Epidermal melanocyte (primary cell): ENCODE measurements at regions not wholly inside any gene's neighbourhood (a gene's known extent, or its start where the extent isn't known, plus 50 kb on each side); places are given as distances from the start of the nearest gene placed in this dataset.

Experiments
- DNase-seq: peaks from one replicate; pipeline ENCODE4 v3.0.0; 2011; ENCODE audit warnings: low spot score; ENCODE audit not compliant: insufficient read length

- DNase-seq: no peak
Measured at GRCh38 chr1:22349362-22350043, 102.1 kb upstream of the ZBTB40 start.

GRCh38 chr1:22350171-22350923 lies 101.3 kb upstream of the ZBTB40 start:
- no peak for DNase-seq

- DNase-seq: no peak
Measured at GRCh38 chr1:22350924-22351767, 100.5 kb upstream of the ZBTB40 start.

GRCh38 chr1:22351768-22352080 lies 99.9 kb upstream of the ZBTB40 start:
- no peak for DNase-seq

GRCh38 chr1:22352355-22352754 lies 99.3 kb upstream of the ZBTB40 start:
- no peak for DNase-seq

GRCh38 chr1:22352896-22353295 lies 98.8 kb upstream of the ZBTB40 start:
- DNase-seq: no peak

GRCh38 chr1:22359427-22359826 lies 92.2 kb upstream of the ZBTB40 start:
- DNase-seq: no peak

- DNase-seq: no peak
Measured at GRCh38 chr1:22362626-22363402, 88.8 kb upstream of the ZBTB40 start.

- no peak for DNase-seq
Measured at GRCh38 chr1:22363403-22364325, 88.0 kb upstream of the ZBTB40 start.

- DNase-seq: no peak
Measured at GRCh38 chr1:22364326-22364650, 87.4 kb upstream of the ZBTB40 start.

GRCh38 chr1:22364764-22365163 lies 86.9 kb upstream of the ZBTB40 start:
- no peak for DNase-seq

- no peak for DNase-seq
Measured at GRCh38 chr1:22365331-22366295, 86.0 kb upstream of the ZBTB40 start.

GRCh38 chr1:22366346-22366745 lies 85.3 kb upstream of the ZBTB40 start:
- DNase-seq: no peak

GRCh38 chr1:22368125-22368524 lies 83.5 kb upstream of the ZBTB40 start:
- no peak for DNase-seq

- DNase-seq: no peak
Measured at GRCh38 chr1:22369294-22370189, 82.1 kb upstream of the ZBTB40 start.

- no peak for DNase-seq
Measured at GRCh38 chr1:22370190-22370498, 81.5 kb upstream of the ZBTB40 start.

- DNase-seq: no peak
Measured at GRCh38 chr1:22371408-22371807, 80.2 kb upstream of the ZBTB40 start.

GRCh38 chr1:22373252-22373651 lies 78.4 kb upstream of the ZBTB40 start:
- no peak for DNase-seq

GRCh38 chr1:22374001-22374400 lies 77.7 kb upstream of the ZBTB40 start:
- no peak for DNase-seq
